SKM-1 treated with dmso at 0.1 percent for 144 hours (cell line): ENCODE measurements at regions not wholly inside any gene's neighbourhood (a gene's known extent, or its start where the extent isn't known, plus 50 kb on each side); places are given as distances from the start of the nearest gene placed in this dataset.
"Not testable (repeated sequence)": the region's sequence is repeated elsewhere in the genome, so short reads cannot be mapped to it uniquely, and the experiment has no call there.

Experiments
- DNase-seq: peaks from one replicate; lab custom pipeline; 2025; ENCODE audit not compliant: unreplicated experiment; lab: John Stamatoyannopoulos, UW

GRCh38 chr4:111359602-111360001, 736.7 kb upstream of the PITX2 start:
- no peak for DNase-seq

GRCh38 chr4:111360906-111361305, 738.0 kb upstream of the PITX2 start:
- no peak for DNase-seq

- no peak for DNase-seq
Measured at GRCh38 chr4:111362941-111363361, 740.1 kb upstream of the PITX2 start.

GRCh38 chr4:111377880-111378279, 755.0 kb upstream of the PITX2 start:
- DNase-seq = not testable (repeated sequence)

- DNase-seq = no peak
Measured at GRCh38 chr4:111388561-111388960, 756.7 kb upstream of the FAM241A start.

- no peak for DNase-seq
Measured at GRCh38 chr4:111391829-111392228, 753.4 kb upstream of the FAM241A start.

- DNase-seq = no peak
Measured at GRCh38 chr4:111393781-111394180, 751.5 kb upstream of the FAM241A start.

GRCh38 chr4:111398906-111399330, 746.3 kb upstream of the FAM241A start:
- DNase-seq = no peak

- no peak for DNase-seq
Measured at GRCh38 chr4:111399623-111400022, 745.6 kb upstream of the FAM241A start.

GRCh38 chr4:111400741-111401140, 744.5 kb upstream of the FAM241A start:
- DNase-seq = no peak

- DNase-seq = no peak
Measured at GRCh38 chr4:111404673-111405072, 740.6 kb upstream of the FAM241A start.

- DNase-seq = no peak
Measured at GRCh38 chr4:111405989-111406388, 739.3 kb upstream of the FAM241A start.

GRCh38 chr4:111410571-111410970, 734.7 kb upstream of the FAM241A start:
- no peak for DNase-seq

GRCh38 chr4:111417521-111417920, 727.7 kb upstream of the FAM241A start:
- no peak for DNase-seq

- no peak for DNase-seq
Measured at GRCh38 chr4:111433441-111433840, 711.8 kb upstream of the FAM241A start.

- DNase-seq = no peak
Measured at GRCh38 chr4:111434586-111434985, 710.7 kb upstream of the FAM241A start.

- DNase-seq = no peak
Measured at GRCh38 chr4:111435986-111436744, 709.1 kb upstream of the FAM241A start.

GRCh38 chr4:111441687-111442086, 703.6 kb upstream of the FAM241A start:
- no peak for DNase-seq

- DNase-seq = not testable (repeated sequence)
Measured at GRCh38 chr4:111444836-111445235, 700.4 kb upstream of the FAM241A start.

- no peak for DNase-seq
Measured at GRCh38 chr4:111449657-111450056, 695.6 kb upstream of the FAM241A start.

GRCh38 chr4:111450867-111451266, 694.4 kb upstream of the FAM241A start:
- no peak for DNase-seq

GRCh38 chr4:111453216-111453615, 692.0 kb upstream of the FAM241A start:
- DNase-seq = no peak

- DNase-seq = no peak
Measured at GRCh38 chr4:111454961-111455360, 690.3 kb upstream of the FAM241A start.
